Neuronal stem cell (in vitro differentiated cells): ENCODE measurements at regions not wholly inside any gene's neighbourhood (a gene's known extent, or its start where the extent isn't known, plus 50 kb on each side); places are given as distances from the start of the nearest gene placed in this dataset.

Source experiments
- DNase-seq: peaks from one replicate; pipeline ENCODE4 v3.0.0-alpha.2; 2013; ENCODE audit warnings: low spot score
- H2AFZ ChIP-seq: one replicate; pipeline ENCODE4 v1.6.1; 2013; ENCODE audit warnings: mild to moderate bottlenecking, low read length, inconsistent platforms
- H2AK5ac ChIP-seq: 2 replicates; pipeline ENCODE4 v1.6.1; 2013; ENCODE audit warnings: low read depth, mild to moderate bottlenecking, inconsistent platforms, low read length, moderate library complexity, mixed read lengths
- H2BK120ac ChIP-seq: 2 replicates; pipeline ENCODE4 v1.6.1; 2013; ENCODE audit warnings: low read depth, mild to moderate bottlenecking, inconsistent platforms, low read length, moderate library complexity, mixed read lengths
- H2BK12ac ChIP-seq: one replicate; pipeline ENCODE4 v1.6.1; 2013; ENCODE audit warnings: low read length, inconsistent platforms
- H2BK15ac ChIP-seq: 2 replicates; pipeline ENCODE4 v1.6.1; 2013; ENCODE audit warnings: mild to moderate bottlenecking, low read length, inconsistent platforms, mixed read lengths
- H2BK5ac ChIP-seq: one replicate; pipeline ENCODE4 v1.6.1; 2013; ENCODE audit warnings: inconsistent platforms, mild to moderate bottlenecking, low read length, moderate library complexity
- H3K14ac ChIP-seq: one replicate; pipeline ENCODE4 v1.6.1; 2013; ENCODE audit warnings: low read length, inconsistent platforms
- H3K18ac ChIP-seq: 2 replicates; pipeline ENCODE4 v1.6.1; 2013; ENCODE audit warnings: low read length, inconsistent platforms
- H3K23ac ChIP-seq: 2 replicates; pipeline ENCODE4 v1.6.1; 2013; ENCODE audit warnings: low read depth, mild to moderate bottlenecking, mixed read lengths, low read length, inconsistent platforms; ENCODE audit not compliant: poor library complexity
- H3K27ac ChIP-seq: replicated peaks from 3 replicates; pipeline ENCODE4 v1.5.1; 2013; ENCODE audit warnings: low read length, inconsistent platforms
- H3K27me3 ChIP-seq, 3 experiments: 2 replicates each; pipeline ENCODE4 v1.6.1; 2013; ENCODE audit warnings: low read length in 3 of 3, mild to moderate bottlenecking in 2 of 3, inconsistent platforms in 1 of 3, low read depth in 1 of 3, mixed read lengths in 1 of 3, moderate library complexity in 1 of 3; ENCODE audit not compliant: control insufficient read depth in 3 of 3, insufficient read depth in 3 of 3
- H3K36me3 ChIP-seq, 2 donors: replicated peaks in 1 of 2; 2 replicates each; pipeline ENCODE4 v1.6.1; 2013; ENCODE audit warnings: low read length in 2 of 2; ENCODE audit not compliant: control insufficient read depth in 2 of 2, insufficient read depth in 2 of 2
- H3K4ac ChIP-seq: 2 replicates; pipeline ENCODE4 v1.6.1; 2013; ENCODE audit warnings: inconsistent platforms, mild to moderate bottlenecking, low read length, moderate library complexity
- H3K4me1 ChIP-seq, 2 donors: 1 replicate in 1 of 2; 2 replicates in 1 of 2; pipeline ENCODE4 v1.6.1; 2013; ENCODE audit warnings: low read length in 2 of 2, low read depth in 1 of 2; ENCODE audit not compliant: control insufficient read depth in 2 of 2, insufficient read depth in 1 of 2
- H3K4me2 ChIP-seq: one replicate; pipeline ENCODE4 v1.6.1; 2013; ENCODE audit warnings: mild to moderate bottlenecking, low read length, inconsistent platforms; ENCODE audit not compliant: insufficient read depth, poor library complexity, severe bottlenecking
- H3K4me3 ChIP-seq, 2 donors: 2 replicates each; pipeline ENCODE4 v1.5.1; 2013; ENCODE audit warnings: low read length in 2 of 2, mild to moderate bottlenecking in 2 of 2, inconsistent platforms in 1 of 2, moderate library complexity in 1 of 2
- H3K79me1 ChIP-seq: one replicate; pipeline ENCODE4 v1.6.1; 2013; ENCODE audit warnings: low read depth, mild to moderate bottlenecking, inconsistent platforms, low read length, moderate library complexity
- H3K9ac ChIP-seq: one replicate; pipeline ENCODE4 v1.6.1; 2013; ENCODE audit warnings: mild to moderate bottlenecking, low read depth, low read length, inconsistent platforms; ENCODE audit not compliant: poor library complexity
- H3K9me3 ChIP-seq, 2 donors: replicated peaks in 1 of 2; 2 replicates each; pipeline versions ENCODE3 to v1.6.1; 2013; ENCODE audit warnings: low read length in 2 of 2, mild to moderate bottlenecking in 2 of 2, inconsistent platforms in 1 of 2, low read depth in 1 of 2, mixed read lengths in 1 of 2, moderate library complexity in 1 of 2; ENCODE audit not compliant: control insufficient read depth in 2 of 2, insufficient read depth in 1 of 2
- H4K8ac ChIP-seq: one replicate; pipeline ENCODE4 v1.6.1; 2013; ENCODE audit warnings: low read depth, mild to moderate bottlenecking, inconsistent platforms, low read length, moderate library complexity
- H4K91ac ChIP-seq: one replicate; pipeline ENCODE4 v1.6.1; 2013; ENCODE audit warnings: low read length, low read depth, mild to moderate bottlenecking, inconsistent platforms; ENCODE audit not compliant: poor library complexity
- WGBS, 2 donors: extraction: QIAGEN DNeasy Blood & Tissue Kit; methylation state at CpG; one replicate each; pipeline ENCODE4 v1.1.7; 2013; ENCODE audit warnings: missing lambda C conversion rate in 2 of 2, mixed read lengths in 1 of 2; ENCODE audit not compliant: insufficient read length in 2 of 2, insufficient replicate concordance in 1 of 2; ENCODE audit errors: extremely low coverage in 2 of 2; 5-methylcytosine and 5-hydroxymethylcytosine counted together

DNA sequence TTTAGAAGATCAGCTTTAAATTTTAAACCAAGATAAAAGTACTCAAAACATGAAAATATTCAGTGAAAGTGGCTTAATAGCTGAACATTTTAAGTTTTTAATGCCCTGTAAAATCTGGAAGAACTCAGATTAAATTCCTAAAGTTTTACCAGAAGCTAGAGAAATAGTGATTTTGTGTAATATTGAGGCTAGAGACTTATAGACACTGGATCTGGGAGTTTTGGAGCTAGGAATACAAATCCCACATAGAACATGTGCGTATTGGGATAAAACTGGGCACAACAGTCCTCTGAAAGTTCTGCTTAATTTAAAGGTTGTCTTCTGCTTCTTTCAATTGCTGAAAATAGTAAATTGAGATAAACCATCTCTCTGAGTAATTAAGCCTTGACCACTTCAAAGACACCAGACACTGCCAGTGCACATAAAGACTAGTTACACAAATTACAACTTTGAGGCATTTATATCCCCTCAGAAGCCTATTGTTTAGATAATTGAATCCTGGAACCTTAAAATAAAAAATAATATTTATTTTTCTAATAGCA lies 1382.5 kb downstream of the OTOL1 start:
- no CpG with 5 or more reads among the region's 1 CpG for WGBS, 2 donors
- no peak overlapping the region for H4K91ac ChIP-seq
- H2BK5ac ChIP-seq: no peak overlapping the region
- H2AK5ac ChIP-seq: no peak overlapping the region
- H2BK15ac ChIP-seq: no peak overlapping the region
- H3K4me2 ChIP-seq: no peak overlapping the region
- no peak overlapping the region for H3K14ac ChIP-seq
- no peak overlapping the region for H2BK120ac ChIP-seq
- H3K27me3 ChIP-seq: no peaks in the 10 kb centered on the region
- H2BK12ac ChIP-seq: no peak overlapping the region
- no peaks in the 10 kb centered on the region for H3K36me3 ChIP-seq
- H2AFZ ChIP-seq: no peak overlapping the region
- no peak overlapping the region for H4K8ac ChIP-seq
- no peak overlapping the region for H3K27ac ChIP-seq
- no peak overlapping the region for H3K23ac ChIP-seq
- H3K9me3 ChIP-seq: no peaks in the 10 kb centered on the region
- H3K79me1 ChIP-seq: no peaks in the 10 kb centered on the region
- no peak overlapping the region for H3K4ac ChIP-seq
- no peaks in the 10 kb centered on the region for H3K4me1 ChIP-seq
- DNase-seq: no peak
- no peak overlapping the region for H3K9ac ChIP-seq
- no peak overlapping the region for H3K4me3 ChIP-seq
- no peak overlapping the region for H3K18ac ChIP-seq

- Histone ChIP-seq H3K4me2 (no peak overlapping the region), H3K27ac (no peak overlapping the region), H3K27me3 (no peaks in the 10 kb centered on the region), H3K18ac (no peak overlapping the region), H2AFZ (no peak overlapping the region), H3K79me1 (no peaks in the 10 kb centered on the region), H3K4ac (no peak overlapping the region), H3K4me3 (no peak overlapping the region), H2BK12ac (no peak overlapping the region), H2AK5ac (no peak overlapping the region), H4K8ac (no peak overlapping the region), H2BK15ac (no peak overlapping the region), H3K4me1 (peaks cover 0 to 4% of the 10 kb centered on the region in 2 donors), H4K91ac (no peak overlapping the region), H3K14ac (no peak overlapping the region), H3K23ac (no peak overlapping the region), H2BK120ac (no peak overlapping the region), H3K36me3 (no peaks in the 10 kb centered on the region), H3K9me3 (no peaks in the 10 kb centered on the region), H3K9ac (no peak overlapping the region), H2BK5ac (no peak overlapping the region)
- DNase-seq: no peak
- WGBS, 2 donors: no CpG with 5 or more reads among the region's 2 CpGs
Observed at GRCh38 chr3:162884373-162884772, 1387.8 kb downstream of the OTOL1 start.

GRCh38 chr3:162892921-162893793 lies 1396.5 kb downstream of the OTOL1 start:
- no peak overlapping the region for H4K8ac ChIP-seq
- no peak overlapping the region for H3K27ac ChIP-seq
- no peak for DNase-seq
- H2AK5ac ChIP-seq: no peak overlapping the region
- H4K91ac ChIP-seq: no peak overlapping the region
- no peaks in the 10 kb centered on the region for H3K36me3 ChIP-seq
- H3K14ac ChIP-seq: no peak overlapping the region
- no peaks in the 10 kb centered on the region for H3K27me3 ChIP-seq
- H2BK5ac ChIP-seq: no peak overlapping the region
- H3K4ac ChIP-seq: no peak overlapping the region
- H2BK15ac ChIP-seq: no peak overlapping the region
- H3K4me3 ChIP-seq: no peak overlapping the region
- no peaks in the 10 kb centered on the region for H3K9me3 ChIP-seq
- H3K4me1 ChIP-seq: no peaks in the 10 kb centered on the region
- no peak overlapping the region for H3K9ac ChIP-seq
- H3K4me2 ChIP-seq: no peak overlapping the region
- H3K79me1 ChIP-seq: no peaks in the 10 kb centered on the region
- no peak overlapping the region for H2BK12ac ChIP-seq
- H2BK120ac ChIP-seq: no peak overlapping the region
- H3K23ac ChIP-seq: no peak overlapping the region
- H2AFZ ChIP-seq: no peak overlapping the region
- WGBS, 2 donors: no CpG with 5 or more reads among the region's 6 CpGs
- no peak overlapping the region for H3K18ac ChIP-seq

- Histone ChIP-seq H3K14ac (no peak overlapping the region), H2BK12ac (no peak overlapping the region), H3K9me3 (no peaks in the 10 kb centered on the region), H3K36me3 (no peaks in the 10 kb centered on the region), H2BK15ac (no peak overlapping the region), H3K27me3 (no peaks in the 10 kb centered on the region), H2BK120ac (no peak overlapping the region), H3K23ac (no peak overlapping the region), H3K4me2 (no peak overlapping the region), H4K8ac (no peak overlapping the region), H2AK5ac (no peak overlapping the region), H3K27ac (no peak overlapping the region), H3K79me1 (no peaks in the 10 kb centered on the region), H2AFZ (no peak overlapping the region), H4K91ac (no peak overlapping the region), H3K4ac (no peak overlapping the region), H3K4me3 (no peak overlapping the region), H2BK5ac (no peak overlapping the region), H3K18ac (no peak overlapping the region), H3K4me1 (no peaks in the 10 kb centered on the region), H3K9ac (no peak overlapping the region)
- DNase-seq: no peak
Observed at GRCh38 chr3:162897291-162897690, 1400.7 kb downstream of the OTOL1 start.
